Vagina (tissue), 2 donors: ENCODE measurements at regions not wholly inside any gene's neighbourhood (a gene's known extent, or its start where the extent isn't known, plus 50 kb on each side); places are given as distances from the start of the nearest gene placed in this dataset.
"Not testable (repeated sequence)": the region's sequence is repeated elsewhere in the genome, so short reads cannot be mapped to it uniquely, and the experiment has no call there.

ENCODE experiments used
- DNase-seq, 2 donors: peaks; one replicate each; pipeline ENCODE4 v3.0.0-alpha.2; 2017; ENCODE audit errors: extremely low spot score in 2 of 2
- H3K27ac ChIP-seq: fragments of 200-600 bp; sonication (generic); one replicate; pipeline ENCODE4 v1.5.1; 2019
- H3K27me3 ChIP-seq: fragments of 200-600 bp; sonication (generic); one replicate; pipeline ENCODE4 v1.5.1; 2019
- H3K36me3 ChIP-seq, 2 donors: fragments of 200-600 bp; sonication (generic); one replicate each; pipeline ENCODE4 v1.5.1; 2017 to 2019
- H3K4me1 ChIP-seq: fragments of 200-600 bp; sonication (generic); one replicate; pipeline ENCODE4 v1.5.1; 2019
- H3K4me3 ChIP-seq, 2 donors: fragments of 200-600 bp; sonication (generic); 1 replicate in 1 of 2; 2 replicates in 1 of 2; pipeline ENCODE4 v1.5.1; 2016 to 2019
- H3K9me3 ChIP-seq: fragments of 200-600 bp; sonication (generic); one replicate; pipeline ENCODE4 v1.5.1; 2019
- CTCF ChIP-seq, 3 experiments: fragments of 450-650 bp in 2 of 3; fragments of 200-600 bp in 1 of 3; sonication (generic) in 1 of 3; IDR thresholded peaks; one replicate each; pipeline ENCODE4 v1.5.1; 2017 to 2019; ENCODE audit warnings: antibody characterized with exemption in 3 of 3, mild to moderate bottlenecking in 2 of 3, moderate library complexity in 2 of 3
- POLR2A ChIP-seq, 2 donors: fragments of 450-650 bp; IDR thresholded peaks; one replicate each; pipeline ENCODE4 v1.6.1; 2017; ENCODE audit warnings: antibody characterized with exemption in 2 of 2, mild to moderate bottlenecking in 2 of 2, moderate library complexity in 2 of 2
- POLR2AphosphoS5 ChIP-seq, 2 donors: sonication (generic); formaldehyde crosslinking; IDR thresholded peaks; one replicate each; pipeline ENCODE4 v1.9.0; 2017; ENCODE audit warnings: antibody characterized with exemption in 2 of 2, mild to moderate bottlenecking in 2 of 2, low read depth in 1 of 2; ENCODE audit not compliant: insufficient read depth in 1 of 2
- intact Hi-C: fragments of 100-400 bp; cut with DNase I; formaldehyde crosslinking; loops from one replicate; pipeline ENCODE4 v1.15.1; 2023

- Histone ChIP-seq H3K4me3 (no peak overlapping the region), H3K36me3 (peaks cover 0 to 24% of the 10 kb centered on the region in 2 donors), H3K27me3 (no peaks in the 10 kb centered on the region), H3K27ac (no peak overlapping the region), H3K9me3 (no peaks in the 10 kb centered on the region), H3K4me1 (no peaks in the 10 kb centered on the region)
- intact Hi-C loops: no loop called here
- no peak for TF ChIP-seq CTCF (IDR thresholded peaks at IDR 0.05)
- TF ChIP-seq POLR2A (IDR thresholded peaks at IDR 0.05): no peak
- no peak for TF ChIP-seq POLR2AphosphoS5 (IDR thresholded peaks at IDR 0.05; ENCODE audit: insufficient read depth in 1 of 2, low read depth in 1 of 2)
- no peak for DNase-seq
Measured at GRCh38 chr7:66539902-66540375, 88.7 kb upstream of the KCTD7 start.

GRCh38 chr7:66542049-66542448 is 86.6 kb upstream of the KCTD7 start:
- no peaks in the 10 kb centered on the region for H3K4me1 ChIP-seq
- no peak overlapping the region for H3K27ac ChIP-seq
- TF ChIP-seq POLR2A (IDR thresholded peaks at IDR 0.05) (no peak), POLR2AphosphoS5 (IDR thresholded peaks at IDR 0.05; ENCODE audit: insufficient read depth in 1 of 2, low read depth in 1 of 2) (no peak), CTCF (IDR thresholded peaks at IDR 0.05) (no peak)
- intact Hi-C loops: no loop called here
- no peaks in the 10 kb centered on the region for H3K9me3 ChIP-seq
- peaks cover 0 to 37% of the 10 kb centered on the region in 2 donors for H3K36me3 ChIP-seq
- H3K4me3 ChIP-seq: no peak overlapping the region
- H3K27me3 ChIP-seq: no peaks in the 10 kb centered on the region
- DNase-seq: no peak

- peaks cover 0 to 42% of the 10 kb centered on the region in 2 donors for H3K36me3 ChIP-seq
- no peaks in the 10 kb centered on the region for H3K27me3 ChIP-seq
- H3K4me1 ChIP-seq: no peaks in the 10 kb centered on the region
- TF ChIP-seq POLR2A (IDR thresholded peaks at IDR 0.05) (no peak), CTCF (IDR thresholded peaks at IDR 0.05) (no peak), POLR2AphosphoS5 (IDR thresholded peaks at IDR 0.05; ENCODE audit: insufficient read depth in 1 of 2, low read depth in 1 of 2) (no peak)
- H3K27ac ChIP-seq: no peak overlapping the region
- H3K9me3 ChIP-seq: no peaks in the 10 kb centered on the region
- DNase-seq: no peak
- H3K4me3 ChIP-seq: no peak overlapping the region
- intact Hi-C loops: no loop called here
Measured at GRCh38 chr7:66542528-66543269, 86.0 kb upstream of the KCTD7 start.

DNA sequence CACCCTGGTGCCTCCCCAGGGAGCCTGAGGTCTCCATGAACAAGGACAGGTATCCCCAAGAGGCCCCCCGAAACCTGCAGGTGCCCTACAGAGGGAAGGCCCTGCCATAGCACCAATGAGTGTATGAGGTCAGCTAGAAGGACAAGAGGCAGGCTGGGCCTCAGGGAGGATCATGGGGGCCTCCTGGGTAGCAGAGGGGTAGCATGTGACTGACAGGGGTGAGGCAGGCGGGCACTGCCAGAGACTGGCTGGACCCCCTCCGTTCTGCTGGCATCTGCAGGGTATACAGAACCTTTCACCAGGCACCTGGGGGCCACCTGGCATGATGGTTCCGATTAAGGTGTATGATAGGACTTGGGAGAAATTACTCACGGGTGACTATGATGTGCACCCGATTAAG is 79.2 kb upstream of the KCTD7 start:
- H3K27ac ChIP-seq: no peak overlapping the region
- H3K4me3 ChIP-seq: no peak overlapping the region
- H3K4me1 ChIP-seq: no peaks in the 10 kb centered on the region
- intact Hi-C loops: no loop called here
- H3K9me3 ChIP-seq: no peaks in the 10 kb centered on the region
- H3K36me3 ChIP-seq: peaks cover 0 to 58% of the 10 kb centered on the region in 2 donors
- DNase-seq: no peak
- H3K27me3 ChIP-seq: no peaks in the 10 kb centered on the region
- TF ChIP-seq CTCF (IDR thresholded peaks at IDR 0.05) (no peak), POLR2AphosphoS5 (IDR thresholded peaks at IDR 0.05; ENCODE audit: insufficient read depth in 1 of 2, low read depth in 1 of 2) (no peak), POLR2A (IDR thresholded peaks at IDR 0.05) (no peak)

DNA sequence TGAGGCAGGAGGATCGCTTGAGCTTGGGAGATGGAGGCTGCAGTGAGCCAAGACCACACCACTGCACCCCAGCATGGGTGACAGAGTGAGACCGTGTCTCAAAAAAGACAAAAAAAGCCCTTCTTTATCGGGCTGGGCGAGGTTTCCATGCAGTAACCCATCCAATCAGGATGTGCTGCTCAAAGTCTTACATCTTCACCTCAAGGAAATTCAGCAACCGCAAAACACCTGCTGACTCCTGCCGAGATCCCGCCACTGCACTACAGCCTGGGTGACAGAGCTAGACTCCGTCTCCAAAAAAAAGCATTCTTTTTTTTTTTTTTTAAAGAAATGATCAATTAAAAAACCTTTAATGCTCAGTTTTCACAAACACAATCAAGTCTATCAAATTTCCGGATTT is 75.7 kb upstream of the KCTD7 start:
- no peak for DNase-seq
- intact Hi-C loops: no loop called here
- H3K36me3 ChIP-seq: peaks cover 0 to 46% of the 10 kb centered on the region in 2 donors
- no peaks in the 10 kb centered on the region for H3K9me3 ChIP-seq
- H3K27ac ChIP-seq: no peak overlapping the region
- TF ChIP-seq CTCF (IDR thresholded peaks at IDR 0.05): no peak
- TF ChIP-seq POLR2A (IDR thresholded peaks at IDR 0.05): no peak
- no peak for TF ChIP-seq POLR2AphosphoS5 (IDR thresholded peaks at IDR 0.05; ENCODE audit: insufficient read depth in 1 of 2, low read depth in 1 of 2)
- H3K27me3 ChIP-seq: no peaks in the 10 kb centered on the region
- no peak overlapping the region for H3K4me3 ChIP-seq
- H3K4me1 ChIP-seq: peaks cover 11% of the 10 kb centered on the region

DNA sequence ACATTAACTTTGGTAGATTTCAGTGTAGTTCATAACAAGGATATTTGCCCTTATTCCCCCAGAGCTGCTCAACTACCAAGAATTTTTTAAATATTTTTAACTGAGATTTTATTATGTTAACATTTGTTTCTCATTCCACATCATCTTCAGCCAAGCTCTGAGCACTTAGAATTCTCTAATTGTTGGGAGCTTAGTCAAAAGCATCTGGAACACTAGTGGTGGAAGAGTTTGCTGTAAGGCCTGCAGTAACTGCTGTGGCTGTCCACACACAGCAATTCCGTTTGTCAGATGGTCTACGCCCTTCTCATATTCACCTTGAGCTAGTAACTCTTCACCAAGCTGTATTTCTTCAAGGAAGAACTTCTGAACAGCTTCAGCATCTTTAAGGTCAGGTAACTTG is 75.0 kb upstream of the KCTD7 start:
- H3K27ac ChIP-seq, H3K4me3 ChIP-seq, DNase-seq, H3K9me3 ChIP-seq, H3K27me3 ChIP-seq, intact Hi-C loops: not testable (repeated sequence)
- H3K4me1 ChIP-seq: peaks cover 18% of the 10 kb centered on the region
- peaks cover 0 to 46% of the 10 kb centered on the region in 2 donors for H3K36me3 ChIP-seq

DNA sequence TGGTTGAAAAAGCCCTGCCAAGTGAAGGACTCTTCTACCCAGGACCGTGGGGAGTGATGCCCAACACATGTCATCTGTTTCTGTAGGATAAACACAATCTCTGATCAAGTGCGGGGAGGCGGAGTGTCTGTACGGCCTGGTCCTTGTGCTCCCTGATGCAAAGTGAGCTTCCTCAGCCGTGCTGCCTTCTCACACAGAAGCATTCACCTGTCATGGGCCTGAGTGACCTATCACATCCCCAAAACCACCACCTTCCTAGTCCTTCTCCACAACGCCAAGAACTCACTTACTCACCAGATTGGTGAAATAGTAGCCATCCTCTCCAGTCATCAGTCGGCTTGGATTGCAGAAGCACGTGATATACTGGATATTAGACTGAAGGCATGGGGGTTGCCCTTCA is 74.4 kb upstream of the KCTD7 start:
- H3K27ac ChIP-seq, intact Hi-C loops, DNase-seq, H3K27me3 ChIP-seq, H3K4me3 ChIP-seq, H3K9me3 ChIP-seq: not testable (repeated sequence)
- peaks cover 0 to 42% of the 10 kb centered on the region in 2 donors for H3K36me3 ChIP-seq
- peaks cover 18% of the 10 kb centered on the region for H3K4me1 ChIP-seq
